ENCODE measurements at regions not wholly inside any gene's neighbourhood (a gene's known extent, or its start where the extent isn't known, plus 50 kb on each side); places are given as distances from the start of the nearest gene placed in this dataset.

DNA sequence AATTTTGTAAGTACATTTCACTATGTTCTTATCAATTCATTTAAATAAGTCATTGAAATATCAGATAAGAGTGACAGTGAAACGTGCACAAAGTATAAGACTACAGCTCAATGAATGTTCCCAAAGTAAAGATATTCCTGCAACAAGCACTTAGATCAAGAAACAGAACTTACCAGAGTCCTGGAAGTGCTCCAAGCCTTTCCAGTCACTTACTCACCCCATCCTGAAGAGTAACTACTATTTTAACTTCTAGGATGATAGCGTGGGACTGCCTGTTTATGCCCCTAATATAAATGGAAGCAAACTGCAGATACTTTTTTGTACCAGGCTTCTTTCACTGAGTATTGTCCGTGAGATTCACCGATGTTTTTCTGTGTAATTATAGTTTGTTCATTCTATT, 768.9 kb downstream of the SLC4A3 start:
- no peak for TF ChIP-seq CTCF (IDR thresholded peaks at IDR 0.05; ENCODE audit: control insufficient read depth, extremely low read depth, insufficient read depth)

GRCh38 chr2:220410296-220410695, 782.9 kb downstream of the SLC4A3 start:
- no peak for DNase-seq (ENCODE audit: low read depth)
- no peak for TF ChIP-seq CTCF (IDR thresholded peaks at IDR 0.05; ENCODE audit: control insufficient read depth, extremely low read depth, insufficient read depth)
- no peak overlapping the region for H3K4me3 ChIP-seq (ENCODE audit: low read depth, low read length)

More for the DNA sequence above, 768.9 kb downstream of the SLC4A3 start:
- DNase-seq (ENCODE audit: low read depth) = no peak
- no peak overlapping the region for H3K4me3 ChIP-seq (ENCODE audit: low read depth, low read length)

DNA sequence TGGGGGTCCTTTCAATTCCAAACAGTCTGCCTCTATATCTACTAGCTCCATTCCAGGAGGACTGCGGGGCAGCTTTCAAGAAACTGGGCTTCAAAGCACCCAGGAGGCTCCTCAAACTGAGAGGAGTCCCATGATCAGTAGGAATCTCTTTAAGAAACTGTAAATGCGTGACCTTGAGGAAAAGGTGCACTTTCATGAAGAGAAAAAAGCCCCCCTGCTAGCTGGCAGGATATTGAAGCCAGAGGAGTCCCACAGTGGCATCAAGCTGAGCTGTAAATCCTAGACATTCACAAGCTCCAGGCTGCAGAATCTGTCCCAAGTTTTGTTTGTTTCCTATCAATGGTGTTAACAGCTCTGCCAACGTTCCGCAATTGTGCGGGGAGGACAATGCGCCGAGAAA, 790.1 kb downstream of the SLC4A3 start:
- no peak for TF ChIP-seq CTCF (IDR thresholded peaks at IDR 0.05; ENCODE audit: control insufficient read depth, extremely low read depth, insufficient read depth)
- DNase-seq (ENCODE audit: low read depth) = no peak
- H3K4me3 ChIP-seq (ENCODE audit: low read depth, low read length) = no peak overlapping the region

DNA sequence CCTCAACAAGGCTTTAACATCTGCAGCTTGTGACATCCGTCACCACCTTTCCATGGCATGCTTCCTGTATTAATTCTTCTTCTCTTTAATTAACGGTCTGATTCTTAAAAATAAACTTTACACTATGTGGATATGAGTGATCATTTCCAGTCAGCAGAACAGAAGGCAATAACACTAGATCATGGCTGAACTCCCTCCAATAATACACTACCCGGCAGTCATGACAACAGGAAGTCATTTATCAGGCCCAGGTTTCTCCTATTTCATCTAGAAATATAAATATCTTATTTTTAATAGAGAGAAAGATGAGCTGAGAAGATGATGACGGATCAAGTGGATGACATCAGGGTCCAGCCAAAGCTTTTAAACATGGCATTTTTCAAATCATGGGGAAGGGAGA, 792.2 kb downstream of the SLC4A3 start:
- no peak for TF ChIP-seq CTCF (IDR thresholded peaks at IDR 0.05; ENCODE audit: control insufficient read depth, extremely low read depth, insufficient read depth)
- no peak for DNase-seq (ENCODE audit: low read depth)
- H3K4me3 ChIP-seq (ENCODE audit: low read depth, low read length) = no peak overlapping the region

DNA sequence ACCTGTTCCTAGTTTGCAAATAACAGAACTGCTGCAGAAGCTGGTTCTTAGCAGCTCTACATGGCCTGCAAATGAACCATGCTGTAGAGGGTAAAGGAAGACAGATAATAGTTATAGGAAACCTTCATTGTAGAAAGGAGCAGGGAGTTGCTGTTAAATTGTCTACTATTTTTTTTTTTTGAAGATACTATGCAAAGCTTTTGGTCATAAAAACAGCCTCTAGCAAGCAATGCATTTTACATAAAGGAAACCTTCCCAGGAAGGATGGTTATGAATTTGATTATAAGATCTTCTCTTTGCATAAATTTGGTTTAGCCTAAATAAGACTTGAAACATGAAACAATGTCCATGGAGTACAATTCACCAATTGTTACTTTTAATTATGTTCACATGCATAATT, 793.4 kb downstream of the SLC4A3 start:
- TF ChIP-seq CTCF (IDR thresholded peaks at IDR 0.05; ENCODE audit: control insufficient read depth, extremely low read depth, insufficient read depth) = no peak
- no peak for DNase-seq (ENCODE audit: low read depth)
- H3K4me3 ChIP-seq (ENCODE audit: low read depth, low read length) = no peak overlapping the region

DNA sequence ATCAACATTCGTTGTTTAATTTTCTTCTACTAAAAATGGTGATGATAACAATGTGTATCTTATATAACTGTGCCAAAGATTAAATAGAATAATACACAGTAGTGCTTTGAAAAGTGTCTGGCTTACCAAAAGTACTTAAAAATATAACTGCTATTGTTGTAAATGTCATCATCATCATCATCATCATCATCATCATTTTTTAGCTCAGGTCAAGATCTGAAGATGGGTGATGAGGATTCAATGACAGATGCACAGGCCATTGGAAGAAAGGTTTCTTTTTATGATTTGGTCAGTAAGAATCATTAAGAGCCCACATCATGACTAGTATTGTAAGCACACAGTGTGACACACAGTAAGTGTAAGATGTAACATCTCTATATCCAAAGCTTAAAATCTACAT, 795.2 kb downstream of the SLC4A3 start:
- no peak for DNase-seq (ENCODE audit: low read depth)
- TF ChIP-seq CTCF (IDR thresholded peaks at IDR 0.05; ENCODE audit: control insufficient read depth, extremely low read depth, insufficient read depth) = no peak

GRCh38 chr2:220424561-220424960, 797.1 kb downstream of the SLC4A3 start:
- no peak for DNase-seq (ENCODE audit: low read depth)
- no peak for TF ChIP-seq CTCF (IDR thresholded peaks at IDR 0.05; ENCODE audit: control insufficient read depth, extremely low read depth, insufficient read depth)
- no peak overlapping the region for H3K4me3 ChIP-seq (ENCODE audit: low read depth, low read length)

More for the DNA sequence above, 795.2 kb downstream of the SLC4A3 start:
- H3K4me3 ChIP-seq (ENCODE audit: low read depth, low read length) = no peak overlapping the region

Measured in LNCaP clone FGC (cell line).